Prostate gland (tissue), 2 donors: ENCODE measurements at regions not wholly inside any gene's neighbourhood (a gene's known extent, or its start where the extent isn't known, plus 50 kb on each side); places are given as distances from the start of the nearest gene placed in this dataset.

Source experiments
- CTCF ChIP-seq, 4 experiments: fragments of 200-600 bp in 2 of 4; fragments of 450-650 bp in 2 of 4; sonication (generic) in 2 of 4; IDR thresholded peaks; 1 replicate in 3 of 4; 2 replicates in 1 of 4; pipeline ENCODE4 v1.5.1; 2016 to 2019; ENCODE audit warnings: antibody characterized with exemption in 4 of 4, mild to moderate bottlenecking in 2 of 4, moderate library complexity in 2 of 4
- POLR2A ChIP-seq: fragments of 450-650 bp; IDR thresholded peaks from one replicate; pipeline ENCODE4 v1.6.1; 2016; ENCODE audit warnings: antibody characterized with exemption, mild to moderate bottlenecking
- POLR2AphosphoS5 ChIP-seq: sonication (generic); formaldehyde crosslinking; IDR thresholded peaks from one replicate; pipeline ENCODE4 v1.6.1; 2017; ENCODE audit warnings: antibody characterized with exemption

- TF ChIP-seq CTCF (IDR thresholded peaks at IDR 0.05) = no peak
- no peak for TF ChIP-seq POLR2A
- no peak for TF ChIP-seq POLR2AphosphoS5
Observed at GRCh38 chr5:167794121-167794520, 497.3 kb upstream of the WWC1 start.
